ENCODE measurements at regions not wholly inside any gene's neighbourhood (a gene's known extent, or its start where the extent isn't known, plus 50 kb on each side); places are given as distances from the start of the nearest gene placed in this dataset.
A peak's percentile ranks its signal among the peaks of the same experiment; 100 is the strongest.
"Not testable (repeated sequence)": the region's sequence is repeated elsewhere in the genome, so short reads cannot be mapped to it uniquely, and the experiment has no call there.

DNA sequence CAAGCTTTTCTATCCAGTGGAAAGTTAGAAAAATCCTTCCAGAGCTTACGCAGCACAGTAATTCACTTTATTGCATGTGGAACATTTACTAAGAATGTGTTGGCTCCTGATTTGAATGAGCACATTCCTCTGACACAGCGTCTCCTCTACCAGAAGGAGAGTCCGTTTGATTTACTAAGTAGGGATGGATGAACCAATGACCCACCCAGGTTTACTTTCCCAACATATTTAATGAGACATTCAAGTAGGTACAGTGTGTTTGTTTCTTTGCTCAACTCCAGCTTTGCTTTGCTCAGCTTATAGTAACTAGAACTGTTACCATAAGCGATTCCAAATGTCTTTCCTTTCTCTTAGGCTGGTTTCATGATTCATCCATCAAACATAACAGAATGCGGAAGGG is 161.7 kb downstream of the SMARCA1 start:
- H3K4me3 ChIP-seq (ENCODE audit: low read depth, low read length) = no peak overlapping the region
- no peak for DNase-seq (ENCODE audit: low read depth)
- TF ChIP-seq CTCF (IDR thresholded peaks at IDR 0.05; ENCODE audit: control insufficient read depth, extremely low read depth, insufficient read depth) = no peak

GRCh38 chrX:129360175-129360574 is 163.1 kb downstream of the SMARCA1 start:
- peak; percentile 25 for DNase-seq (ENCODE audit: low read depth)
- peak; percentile 52 for TF ChIP-seq CTCF (IDR thresholded peaks at IDR 0.05; ENCODE audit: control insufficient read depth, extremely low read depth, insufficient read depth)
- no peak overlapping the region for H3K4me3 ChIP-seq (ENCODE audit: low read depth, low read length)

GRCh38 chrX:129359269-129359668 is 164.0 kb downstream of the SMARCA1 start:
- DNase-seq (ENCODE audit: low read depth) = no peak
- no peak for TF ChIP-seq CTCF (IDR thresholded peaks at IDR 0.05; ENCODE audit: control insufficient read depth, extremely low read depth, insufficient read depth)
- H3K4me3 ChIP-seq (ENCODE audit: low read depth, low read length) = no peak overlapping the region

DNA sequence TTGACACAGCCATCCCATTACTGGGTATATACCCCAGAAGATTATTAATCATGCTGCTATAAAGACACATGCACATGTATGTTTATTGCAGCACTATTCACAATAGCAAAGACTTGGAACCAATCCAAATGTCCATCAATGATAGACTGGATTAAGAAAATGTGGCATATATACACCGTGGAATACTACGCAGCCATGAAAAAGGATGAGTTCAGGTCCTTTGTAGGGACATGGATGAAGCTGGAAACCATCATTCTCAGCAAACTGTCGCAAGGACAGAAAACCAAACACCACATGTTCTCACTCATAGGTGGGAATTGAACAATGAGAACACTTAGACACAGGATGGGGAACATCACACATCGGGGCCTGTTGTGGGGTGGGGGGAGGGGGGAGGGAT is 165.9 kb downstream of the SMARCA1 start:
- DNase-seq (ENCODE audit: low read depth); H3K4me3 ChIP-seq (ENCODE audit: low read depth, low read length): not testable (repeated sequence)

DNA sequence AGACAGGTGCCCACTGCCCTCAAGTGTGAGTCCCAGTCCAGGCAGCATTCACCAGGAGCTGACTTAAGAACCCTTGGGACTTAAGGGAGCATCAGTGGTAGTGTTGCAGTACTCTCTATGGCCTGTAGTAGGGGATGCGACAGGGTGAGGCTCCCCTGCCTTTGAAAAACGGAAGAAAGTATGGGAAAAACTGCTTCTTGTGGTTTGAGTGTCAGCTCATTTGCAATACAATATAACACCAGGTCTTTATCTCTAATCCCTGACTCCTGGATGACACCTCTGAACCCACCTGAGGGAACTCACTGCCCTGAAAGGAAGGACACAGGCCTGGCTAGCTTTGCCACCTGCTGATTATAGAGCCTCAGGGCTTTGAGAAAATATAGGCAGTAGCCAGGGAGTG is 176.0 kb downstream of the SMARCA1 start:
- H3K4me3 ChIP-seq (ENCODE audit: low read depth, low read length) = no peak overlapping the region
- DNase-seq (ENCODE audit: low read depth) = no peak
- TF ChIP-seq CTCF (IDR thresholded peaks at IDR 0.05; ENCODE audit: control insufficient read depth, extremely low read depth, insufficient read depth) = no peak

GRCh38 chrX:129346574-129346973 is 176.7 kb downstream of the SMARCA1 start:
- H3K4me3 ChIP-seq (ENCODE audit: low read depth, low read length) = no peak overlapping the region
- no peak for DNase-seq (ENCODE audit: low read depth)
- TF ChIP-seq CTCF (IDR thresholded peaks at IDR 0.05; ENCODE audit: control insufficient read depth, extremely low read depth, insufficient read depth) = no peak

DNA sequence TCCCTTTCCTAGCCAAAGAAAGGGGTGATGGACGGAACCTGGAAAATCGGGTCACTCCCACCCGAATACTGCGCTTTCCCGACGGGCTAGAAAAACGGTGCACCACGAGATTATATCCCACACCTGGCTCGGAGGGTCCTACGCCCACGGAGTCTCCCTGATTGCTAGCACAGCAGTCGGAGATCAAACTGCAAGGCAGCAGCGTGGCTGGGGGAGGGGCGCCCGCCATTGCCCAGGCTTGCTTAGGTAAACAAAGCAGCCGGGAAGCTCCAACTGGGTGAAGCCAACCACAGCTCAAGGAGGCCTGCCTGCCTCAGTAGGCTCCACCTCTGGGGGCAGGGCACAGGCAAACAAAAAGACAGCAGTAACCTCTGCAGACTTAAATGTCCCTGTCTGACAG is 186.0 kb downstream of the SMARCA1 start:
- DNase-seq (ENCODE audit: low read depth) = not testable (repeated sequence)

GRCh38 chrX:129323115-129323514 is 200.2 kb downstream of the SMARCA1 start:
- TF ChIP-seq CTCF (IDR thresholded peaks at IDR 0.05; ENCODE audit: control insufficient read depth, extremely low read depth, insufficient read depth) = no peak
- no peak overlapping the region for H3K4me3 ChIP-seq (ENCODE audit: low read depth, low read length)
- no peak for DNase-seq (ENCODE audit: low read depth)

More for the DNA sequence above, 186.0 kb downstream of the SMARCA1 start:
- H3K4me3 ChIP-seq (ENCODE audit: low read depth, low read length) = not testable (repeated sequence)

Data from LNCaP clone FGC (cell line).